ENCODE measurements at regions not wholly inside any gene's neighbourhood (a gene's known extent, or its start where the extent isn't known, plus 50 kb on each side); places are given as distances from the start of the nearest gene placed in this dataset.

GRCh38 chr1:79660129-79660528 is 653.6 kb upstream of the ADGRL4 start:
- Histone ChIP-seq H3K9me3 (no peaks in the 10 kb centered on the region), H3K27ac (no peak overlapping the region), H3K27me3 (no peaks in the 10 kb centered on the region), H3K4me1 (no peaks in the 10 kb centered on the region), H3K36me3 (no peaks in the 10 kb centered on the region), H3K4me3 (no peak overlapping the region)
- intact Hi-C loops (cut with DNase I): no loop called here
- DNase-seq (no peak), ATAC-seq (no peak)
- TF ChIP-seq, protein P1, sequence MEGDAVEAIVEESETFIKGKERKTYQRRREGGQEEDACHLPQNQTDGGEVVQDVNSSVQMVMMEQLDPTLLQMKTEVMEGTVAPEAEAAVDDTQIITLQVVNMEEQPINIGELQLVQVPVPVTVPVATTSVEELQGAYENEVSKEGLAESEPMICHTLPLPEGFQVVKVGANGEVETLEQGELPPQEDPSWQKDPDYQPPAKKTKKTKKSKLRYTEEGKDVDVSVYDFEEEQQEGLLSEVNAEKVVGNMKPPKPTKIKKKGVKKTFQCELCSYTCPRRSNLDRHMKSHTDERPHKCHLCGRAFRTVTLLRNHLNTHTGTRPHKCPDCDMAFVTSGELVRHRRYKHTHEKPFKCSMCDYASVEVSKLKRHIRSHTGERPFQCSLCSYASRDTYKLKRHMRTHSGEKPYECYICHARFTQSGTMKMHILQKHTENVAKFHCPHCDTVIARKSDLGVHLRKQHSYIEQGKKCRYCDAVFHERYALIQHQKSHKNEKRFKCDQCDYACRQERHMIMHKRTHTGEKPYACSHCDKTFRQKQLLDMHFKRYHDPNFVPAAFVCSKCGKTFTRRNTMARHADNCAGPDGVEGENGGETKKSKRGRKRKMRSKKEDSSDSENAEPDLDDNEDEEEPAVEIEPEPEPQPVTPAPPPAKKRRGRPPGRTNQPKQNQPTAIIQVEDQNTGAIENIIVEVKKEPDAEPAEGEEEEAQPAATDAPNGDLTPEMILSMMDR (IDR thresholded peaks at IDR 0.05): no peak
- 78 to 79% methylated on average over 2 of the region's 2 CpGs for WGBS, 2 donors

DNA sequence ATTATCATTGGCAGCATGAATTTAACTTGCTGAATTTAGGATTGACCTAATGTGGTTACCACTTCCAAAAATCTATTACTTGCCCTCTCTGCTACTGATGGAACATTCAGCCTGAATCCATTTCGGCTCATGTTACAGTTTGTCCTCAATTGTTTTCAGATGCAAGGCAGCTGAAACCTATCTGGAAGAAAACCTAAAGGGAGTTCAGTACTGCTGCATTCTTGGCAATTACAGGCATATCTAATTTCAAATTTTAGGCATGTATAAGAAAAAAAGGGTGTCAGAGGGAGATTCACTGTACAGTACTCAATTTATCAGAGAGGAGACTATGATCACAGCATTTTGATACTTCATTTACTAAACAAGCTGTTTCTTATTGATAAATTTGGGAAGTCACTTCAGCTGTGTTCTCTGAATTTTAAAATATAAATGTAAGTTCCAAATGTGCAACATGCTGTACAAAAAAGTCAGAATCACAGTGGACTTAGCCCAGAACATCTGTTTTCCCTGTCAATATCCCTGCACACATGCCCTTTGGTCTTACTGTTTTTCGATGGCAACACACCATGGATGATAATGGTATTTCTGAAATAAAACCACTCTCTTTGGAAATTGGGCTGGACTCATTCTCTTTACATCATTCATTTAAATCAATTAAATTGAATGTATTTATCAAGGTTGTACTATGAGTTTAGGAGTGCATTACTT is 651.6 kb upstream of the ADGRL4 start:
- TF ChIP-seq, protein P1 (IDR thresholded peaks at IDR 0.05): no peak
- no peaks in the 10 kb centered on the region for H3K27me3 ChIP-seq
- no peak for DNase-seq
- H3K4me1 ChIP-seq: no peaks in the 10 kb centered on the region
- no peak for ATAC-seq
- no peaks in the 10 kb centered on the region for H3K36me3 ChIP-seq
- H3K4me3 ChIP-seq: no peak overlapping the region
- intact Hi-C loops (cut with DNase I): no loop called here
- 58 to 72% methylated on average over 2 of the region's 2 CpGs for WGBS, 2 donors
- H3K9me3 ChIP-seq: no peaks in the 10 kb centered on the region
- no peak overlapping the region for H3K27ac ChIP-seq

- Histone ChIP-seq H3K27me3 (peaks cover 0 to 4% (median 0%) of the 10 kb centered on the region in 7 donors), H3K4me3 (no peak overlapping the region), H3K4me1 (peaks cover 0 to 7% (median 0%) of the 10 kb centered on the region in 9 donors), H3K27ac (no peak overlapping the region), H3K9me3 (no peaks in the 10 kb centered on the region), H3K36me3 (no peaks in the 10 kb centered on the region)
- ATAC-seq: no peak
- TF ChIP-seq, protein P1 (IDR thresholded peaks at IDR 0.05): no peak
- no peak for DNase-seq
- intact Hi-C loops (cut with DNase I): no loop called here
- WGBS, 2 donors: 67 to 80% methylated on average over 2 of the region's 2 CpGs
Observed at GRCh38 chr1:79655876-79656275, 649.3 kb upstream of the ADGRL4 start.

DNA sequence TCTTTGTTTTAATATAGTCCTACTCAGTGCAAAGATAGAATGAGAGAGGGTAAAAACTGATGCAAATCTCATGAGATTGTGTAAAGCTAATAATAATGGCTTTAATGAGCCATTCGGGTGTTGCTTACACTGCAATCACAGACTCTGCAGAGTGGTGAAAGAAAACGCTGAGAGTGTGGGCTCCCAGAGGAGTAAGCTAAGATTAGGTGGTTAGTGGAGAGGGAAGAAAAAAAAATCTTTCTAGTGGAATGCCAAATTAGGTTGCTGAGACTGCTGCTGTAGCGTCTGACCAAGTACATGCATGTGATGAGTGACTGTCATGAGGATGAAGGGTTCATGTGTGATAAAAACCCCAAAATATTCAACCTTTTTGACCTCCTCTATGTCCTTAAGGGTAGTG is 645.9 kb upstream of the ADGRL4 start:
- DNase-seq (no peak), ATAC-seq (no peak)
- peaks cover 0 to 7% (median 0%) of the 10 kb centered on the region in 9 donors for H3K4me1 ChIP-seq
- H3K9me3 ChIP-seq: no peaks in the 10 kb centered on the region
- H3K27ac ChIP-seq: no peak overlapping the region
- TF ChIP-seq, protein P1 (IDR thresholded peaks at IDR 0.05): no peak
- WGBS, 2 donors: 12 to 20% methylated on average over 3 of the region's 3 CpGs
- intact Hi-C loops (cut with DNase I): no loop called here
- peaks cover 0 to 4% (median 0%) of the 10 kb centered on the region in 7 donors for H3K27me3 ChIP-seq
- no peaks in the 10 kb centered on the region for H3K36me3 ChIP-seq
- H3K4me3 ChIP-seq: no peak overlapping the region
